HFFc6 (cell line): ENCODE measurements at regions not wholly inside any gene's neighbourhood (a gene's known extent, or its start where the extent isn't known, plus 50 kb on each side); places are given as distances from the start of the nearest gene placed in this dataset.

Experiments used
- DNase-seq: peaks from one replicate; pipeline ENCODE4 v3.0.0-alpha.2; 2018
- H3K27ac Mint-ChIP-seq: 2 replicates; pipeline ENCODE4 v1.8.0; 2020; ENCODE audit warnings: mild to moderate bottlenecking, mixed read lengths
- H3K27me3 Mint-ChIP-seq: 2 replicates; pipeline ENCODE4 v1.8.0; 2021; ENCODE audit warnings: mild to moderate bottlenecking, moderate library complexity, mixed read lengths; ENCODE audit not compliant: insufficient read depth
- H3K36me3 Mint-ChIP-seq: 2 replicates; pipeline ENCODE4 v1.8.0; 2021; ENCODE audit warnings: low read depth, mixed read lengths
- H3K4me1 Mint-ChIP-seq: 2 replicates; pipeline ENCODE4 v1.8.0; 2020; ENCODE audit warnings: low read depth, mixed read lengths
- H3K4me3 Mint-ChIP-seq: 2 replicates; pipeline ENCODE4 v1.8.0; 2020; ENCODE audit warnings: mild to moderate bottlenecking, moderate library complexity, mixed read lengths
- H3K9me3 Mint-ChIP-seq: 2 replicates; pipeline ENCODE4 v1.8.0; 2020; ENCODE audit warnings: mild to moderate bottlenecking, mixed read lengths
- CTCF ChIP-seq: fragments of 200-600 bp; sonication (generic); IDR thresholded peaks from 2 replicates; pipeline ENCODE4 v1.5.0; 2021; ENCODE audit warnings: antibody characterized with exemption, mild to moderate bottlenecking

GRCh38 chr20:21804802-21805201 lies 99.3 kb downstream of the PAX1 start:
- no peaks in the 10 kb centered on the region for H3K4me1 Mint-ChIP-seq
- no peak for DNase-seq
- H3K27ac Mint-ChIP-seq, result no peak overlapping the region
- H3K27me3 Mint-ChIP-seq, result peaks cover 2% of the 10 kb centered on the region; the same call in 1 of the 2 replicates
- TF ChIP-seq CTCF, result no peak
- H3K36me3 Mint-ChIP-seq, result peaks cover 16% of the 10 kb centered on the region
- H3K4me3 Mint-ChIP-seq, result no peak overlapping the region
- H3K9me3 Mint-ChIP-seq, result peaks cover 78% of the 10 kb centered on the region

- H3K4me1 Mint-ChIP-seq, result no peaks in the 10 kb centered on the region
- no peak overlapping the region for H3K27ac Mint-ChIP-seq
- H3K36me3 Mint-ChIP-seq, result peaks cover 18% of the 10 kb centered on the region
- DNase-seq, result no peak
- no peaks in the 10 kb centered on the region for H3K27me3 Mint-ChIP-seq
- no peak overlapping the region for H3K4me3 Mint-ChIP-seq
- peaks cover 65% of the 10 kb centered on the region for H3K9me3 Mint-ChIP-seq
- TF ChIP-seq CTCF, result no peak
These were observed 95.7 kb downstream of the PAX1 start for GRCh38 chr20:21801193-21801592.

GRCh38 chr20:21798384-21798783 lies 92.9 kb downstream of the PAX1 start:
- H3K27ac Mint-ChIP-seq, result no peak overlapping the region
- peaks cover 49% of the 10 kb centered on the region for H3K9me3 Mint-ChIP-seq
- no peak for TF ChIP-seq CTCF
- H3K27me3 Mint-ChIP-seq, result no peaks in the 10 kb centered on the region
- no peak for DNase-seq
- no peaks in the 10 kb centered on the region for H3K4me1 Mint-ChIP-seq
- no peak overlapping the region for H3K4me3 Mint-ChIP-seq
- peaks cover 18% of the 10 kb centered on the region for H3K36me3 Mint-ChIP-seq

GRCh38 chr20:21796059-21796458 lies 90.6 kb downstream of the PAX1 start:
- TF ChIP-seq CTCF, result no peak
- H3K9me3 Mint-ChIP-seq, result peaks cover 45% of the 10 kb centered on the region

DNA sequence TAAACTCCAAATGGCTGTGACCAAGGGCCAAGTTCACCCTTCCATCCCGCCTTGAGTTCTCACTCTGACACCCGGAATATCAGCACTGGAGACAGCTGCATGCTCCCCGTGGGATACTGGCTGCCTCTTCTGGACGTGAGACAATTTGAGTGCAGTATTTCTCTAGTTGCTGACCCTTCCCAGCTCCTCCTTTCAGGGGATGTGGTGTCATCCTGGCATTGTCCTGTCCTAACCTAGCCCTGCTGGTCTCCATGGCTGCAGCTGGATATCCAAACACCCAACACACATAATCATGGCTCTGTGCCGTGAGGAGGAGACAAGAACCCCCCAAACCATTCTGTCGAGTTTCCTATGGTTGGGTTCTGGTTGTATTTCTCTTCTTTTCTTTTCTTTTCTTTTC lies 82.6 kb downstream of the PAX1 start:
- no peak for TF ChIP-seq CTCF
- no peaks in the 10 kb centered on the region; the same call in 1 of the 2 replicates for H3K27me3 Mint-ChIP-seq
- no peak overlapping the region for H3K4me3 Mint-ChIP-seq
- DNase-seq, result no peak
- no peaks in the 10 kb centered on the region for H3K4me1 Mint-ChIP-seq
- peaks cover 57% of the 10 kb centered on the region for H3K9me3 Mint-ChIP-seq
- H3K36me3 Mint-ChIP-seq, result peaks cover 4% of the 10 kb centered on the region; the same call in 1 of the 2 replicates
- H3K27ac Mint-ChIP-seq, result no peak overlapping the region

More at GRCh38 chr20:21796059-21796458, 90.6 kb downstream of the PAX1 start:
- Mint-ChIP-seq H3K27ac (no peak overlapping the region), H3K27me3 (no peaks in the 10 kb centered on the region), H3K4me3 (no peak overlapping the region), H3K4me1 (no peaks in the 10 kb centered on the region), H3K36me3 (peaks cover 18% of the 10 kb centered on the region)
- no peak for DNase-seq
